ENCODE measurements at regions not wholly inside any gene's neighbourhood (a gene's known extent, or its start where the extent isn't known, plus 50 kb on each side); places are given as distances from the start of the nearest gene placed in this dataset.
"Not testable (repeated sequence)": the region's sequence is repeated elsewhere in the genome, so short reads cannot be mapped to it uniquely, and the experiment has no call there.

- no peak for DNase-seq (ENCODE audit: low spot score)
These were observed 332.9 kb downstream of the DSC3 start for GRCh38 chr18:30709595-30709994.

- no peak for DNase-seq (ENCODE audit: low spot score)
These were observed 336.6 kb downstream of the DSC3 start for GRCh38 chr18:30705943-30706342.

GRCh38 chr18:30698571-30698970, 344.0 kb downstream of the DSC3 start:
- DNase-seq (ENCODE audit: low spot score) = no peak

GRCh38 chr18:30696201-30696600, 346.3 kb downstream of the DSC3 start:
- DNase-seq (ENCODE audit: low spot score) = no peak

GRCh38 chr18:30694773-30695172, 347.8 kb downstream of the DSC3 start:
- DNase-seq (ENCODE audit: low spot score) = no peak

- no peak for DNase-seq (ENCODE audit: low spot score)
These were observed 353.3 kb downstream of the DSC3 start for GRCh38 chr18:30689216-30689615.

- no peak for DNase-seq (ENCODE audit: low spot score)
These were observed 355.0 kb downstream of the DSC3 start for GRCh38 chr18:30687501-30687900.

- no peak for DNase-seq (ENCODE audit: low spot score)
These were observed 357.6 kb downstream of the DSC3 start for GRCh38 chr18:30684825-30685481.

GRCh38 chr18:30683836-30684235, 358.7 kb downstream of the DSC3 start:
- DNase-seq (ENCODE audit: low spot score) = no peak

GRCh38 chr18:30682672-30683071, 359.9 kb downstream of the DSC3 start:
- no peak for DNase-seq (ENCODE audit: low spot score)

GRCh38 chr18:30679285-30679930, 363.1 kb downstream of the DSC3 start:
- DNase-seq (ENCODE audit: low spot score) = no peak

- not testable (repeated sequence) for DNase-seq (ENCODE audit: low spot score)
These were observed 364.7 kb downstream of the DSC3 start for GRCh38 chr18:30677813-30678212.

GRCh38 chr18:30676053-30676480, 366.5 kb downstream of the DSC3 start:
- DNase-seq (ENCODE audit: low spot score) = no peak

GRCh38 chr18:30675493-30675892, 367.0 kb downstream of the DSC3 start:
- no peak for DNase-seq (ENCODE audit: low spot score)

- no peak for DNase-seq (ENCODE audit: low spot score)
These were observed 367.5 kb downstream of the DSC3 start for GRCh38 chr18:30675072-30675471.

- DNase-seq (ENCODE audit: low spot score) = no peak
These were observed 367.9 kb downstream of the DSC3 start for GRCh38 chr18:30674596-30674995.

GRCh38 chr18:30672439-30672838, 370.1 kb downstream of the DSC3 start:
- not testable (repeated sequence) for DNase-seq (ENCODE audit: low spot score)

- DNase-seq (ENCODE audit: low spot score) = no peak
These were observed 384.2 kb downstream of the DSC3 start for GRCh38 chr18:30658306-30658705.

- DNase-seq (ENCODE audit: low spot score) = no peak
These were observed 390.2 kb downstream of the DSC3 start for GRCh38 chr18:30652387-30652786.

- no peak for DNase-seq (ENCODE audit: low spot score)
These were observed 392.0 kb downstream of the DSC3 start for GRCh38 chr18:30650499-30650898.

- DNase-seq (ENCODE audit: low spot score) = no peak
These were observed 398.4 kb downstream of the DSC3 start for GRCh38 chr18:30644158-30644557.

- DNase-seq (ENCODE audit: low spot score) = no peak
These were observed 403.2 kb downstream of the DSC3 start for GRCh38 chr18:30639361-30639760.

- no peak for DNase-seq (ENCODE audit: low spot score)
These were observed 408.3 kb downstream of the DSC3 start for GRCh38 chr18:30634249-30634648.
